Activated CD4-positive, CD25-positive, alpha-beta regulatory T cell (primary cell): ENCODE measurements at regions not wholly inside any gene's neighbourhood (a gene's known extent, or its start where the extent isn't known, plus 50 kb on each side); places are given as distances from the start of the nearest gene placed in this dataset.

ENCODE experiments used
- DNase-seq, 4 experiments: peaks; one replicate each; lab custom pipeline; 2025; lab: John Stamatoyannopoulos, UW

DNA sequence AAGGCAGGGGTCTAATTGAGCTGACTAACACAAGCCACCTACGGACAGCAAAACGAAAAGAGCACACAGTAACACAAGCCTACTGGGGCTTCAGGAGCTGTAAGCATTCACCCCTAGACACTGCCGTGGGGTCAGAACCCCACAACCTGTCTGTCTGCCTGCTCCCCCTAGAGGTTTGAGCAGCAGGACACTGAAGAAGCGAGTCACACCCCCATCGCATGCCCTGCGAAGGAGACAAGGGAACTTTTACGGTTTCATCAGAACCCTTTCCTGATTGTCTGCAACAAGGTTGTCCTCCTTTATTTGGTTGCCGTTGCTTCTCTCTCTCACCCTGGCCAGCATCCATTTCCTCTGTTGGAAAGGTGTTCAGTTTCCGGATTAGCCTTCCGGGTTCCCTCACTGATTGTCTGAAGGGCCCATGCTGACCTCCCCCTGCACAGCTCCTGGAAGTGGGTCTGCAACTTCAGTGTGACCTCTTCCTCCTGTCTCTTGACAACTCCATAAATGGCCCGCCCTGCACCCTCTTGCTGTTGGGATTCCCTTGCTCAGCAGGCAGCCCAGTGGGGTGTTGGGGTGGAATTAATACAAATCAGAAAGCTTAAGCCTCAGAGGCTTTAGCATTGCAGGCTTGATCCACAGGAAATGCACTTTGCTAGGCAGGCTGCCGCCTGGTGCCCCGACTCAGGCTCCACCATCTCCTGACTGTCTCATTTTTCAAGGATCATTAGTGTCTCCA is 258.9 kb upstream of the TLE4 start:
- DNase-seq = no peak

DNA sequence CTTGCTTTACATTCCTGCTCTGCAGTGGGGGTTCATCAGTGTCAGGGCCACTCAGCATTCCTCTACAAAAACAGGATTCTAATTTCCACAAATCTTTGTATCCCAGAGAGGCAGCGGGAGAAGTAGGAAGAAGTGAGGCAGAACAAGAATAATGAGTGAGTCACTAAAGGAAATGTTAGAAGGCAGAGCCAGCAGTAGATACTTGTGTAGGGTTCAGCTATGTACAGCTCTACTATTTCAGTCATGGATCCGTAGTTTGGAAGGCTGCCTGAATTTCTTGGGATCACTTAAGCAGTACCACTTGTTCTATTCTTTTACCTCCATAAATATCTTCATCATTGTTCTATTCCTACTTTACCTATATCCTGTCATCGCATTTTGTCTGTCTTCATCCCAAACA is 246.3 kb upstream of the TLE4 start:
- DNase-seq = no peak

DNA sequence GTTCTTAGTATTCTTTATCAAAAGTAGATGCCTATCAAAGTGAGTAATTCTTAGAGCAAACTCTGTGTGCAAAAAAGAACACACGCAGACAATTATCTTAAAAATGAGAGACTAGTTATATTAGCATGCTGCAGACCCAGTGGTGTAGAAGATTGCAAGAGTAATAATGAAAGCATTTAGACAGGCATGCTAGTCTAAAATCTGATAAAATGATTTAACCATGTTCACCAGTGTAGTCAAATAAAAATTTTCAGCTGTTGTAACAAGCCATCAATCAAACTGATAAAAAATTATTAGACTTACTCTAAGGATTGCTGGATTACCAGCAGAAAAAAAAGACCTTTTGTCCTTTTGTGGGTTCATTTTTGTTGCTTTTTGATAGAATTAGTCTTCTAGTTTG is 241.9 kb upstream of the TLE4 start:
- no peak for DNase-seq

DNA sequence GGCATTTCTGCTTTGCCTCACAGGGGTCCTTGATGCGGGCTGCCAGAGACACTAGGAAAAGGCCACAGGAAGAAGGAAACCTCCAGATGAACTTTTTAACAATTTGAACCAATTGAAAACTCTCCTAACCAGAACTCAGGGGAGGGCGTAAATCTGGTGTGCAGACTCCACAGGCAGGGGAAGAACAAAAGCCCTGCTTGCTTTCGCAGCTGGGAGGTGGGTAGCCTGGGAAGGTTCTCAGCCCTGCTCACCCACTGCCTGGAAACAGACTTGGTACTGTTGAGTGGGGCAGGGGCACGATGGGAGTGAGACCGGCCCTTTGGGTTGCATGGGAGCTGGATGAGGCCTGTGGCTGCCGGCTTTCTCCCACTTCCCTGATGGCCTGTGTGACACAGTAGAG is 237.8 kb upstream of the TLE4 start:
- no peak for DNase-seq

DNA sequence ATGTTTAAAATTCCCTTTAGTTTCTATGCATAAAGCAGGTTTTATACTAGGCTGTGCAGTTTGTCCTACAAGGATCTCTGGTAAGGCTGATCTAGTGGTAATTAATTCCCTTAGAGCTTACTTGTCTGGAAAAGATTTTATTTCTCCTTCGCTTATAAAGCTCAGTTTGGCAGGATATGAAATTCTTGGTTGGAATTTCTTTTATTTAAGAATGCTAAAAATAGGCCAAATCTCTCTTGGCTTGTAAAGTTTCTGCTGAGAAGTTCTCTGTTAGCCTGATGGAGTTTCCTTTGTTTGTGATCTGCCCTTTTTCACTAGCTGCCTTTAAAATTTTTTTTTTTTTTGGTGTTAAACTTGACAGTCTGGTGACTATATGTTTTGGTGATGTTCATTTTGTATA is 237.1 kb upstream of the TLE4 start:
- no peak for DNase-seq

DNA sequence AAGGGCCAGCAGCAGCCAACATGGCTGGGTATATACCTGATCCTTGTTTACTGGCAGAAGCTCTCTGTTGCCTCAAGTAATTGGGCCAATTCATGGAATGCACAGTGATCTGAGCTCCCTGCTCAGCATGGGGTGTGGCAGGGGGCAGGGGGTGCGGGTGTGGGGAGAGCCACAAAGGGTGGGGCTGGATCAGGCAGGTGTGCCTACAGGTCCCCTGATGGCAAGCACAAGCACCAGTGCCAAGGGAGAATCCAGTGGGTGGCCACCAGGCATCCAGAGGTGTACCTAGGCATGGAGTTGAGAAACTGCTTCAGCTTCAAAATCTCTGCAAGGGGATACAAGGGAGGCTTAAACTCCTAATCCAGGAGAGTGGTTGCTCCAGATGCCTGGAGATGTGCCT is 235.8 kb upstream of the TLE4 start:
- DNase-seq = no peak

DNA sequence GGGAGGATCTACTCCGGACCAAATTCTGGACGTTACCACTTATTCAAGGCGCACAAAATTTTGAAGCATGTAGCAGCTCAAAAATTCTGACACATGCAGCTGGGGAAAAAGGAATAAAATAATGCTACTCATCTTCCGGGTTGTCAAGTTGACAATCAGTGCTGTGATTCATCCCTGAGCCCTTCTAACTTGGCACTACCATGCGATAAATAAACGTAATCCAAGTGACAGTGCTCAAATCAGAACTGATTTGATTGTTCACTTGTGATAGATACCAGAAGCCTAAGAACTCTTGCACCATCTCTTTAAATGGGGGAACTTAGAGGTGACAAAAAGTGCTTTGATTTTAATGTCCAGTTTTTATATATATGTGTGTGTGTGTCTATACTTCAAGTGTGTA is 230.2 kb upstream of the TLE4 start:
- no peak for DNase-seq

DNA sequence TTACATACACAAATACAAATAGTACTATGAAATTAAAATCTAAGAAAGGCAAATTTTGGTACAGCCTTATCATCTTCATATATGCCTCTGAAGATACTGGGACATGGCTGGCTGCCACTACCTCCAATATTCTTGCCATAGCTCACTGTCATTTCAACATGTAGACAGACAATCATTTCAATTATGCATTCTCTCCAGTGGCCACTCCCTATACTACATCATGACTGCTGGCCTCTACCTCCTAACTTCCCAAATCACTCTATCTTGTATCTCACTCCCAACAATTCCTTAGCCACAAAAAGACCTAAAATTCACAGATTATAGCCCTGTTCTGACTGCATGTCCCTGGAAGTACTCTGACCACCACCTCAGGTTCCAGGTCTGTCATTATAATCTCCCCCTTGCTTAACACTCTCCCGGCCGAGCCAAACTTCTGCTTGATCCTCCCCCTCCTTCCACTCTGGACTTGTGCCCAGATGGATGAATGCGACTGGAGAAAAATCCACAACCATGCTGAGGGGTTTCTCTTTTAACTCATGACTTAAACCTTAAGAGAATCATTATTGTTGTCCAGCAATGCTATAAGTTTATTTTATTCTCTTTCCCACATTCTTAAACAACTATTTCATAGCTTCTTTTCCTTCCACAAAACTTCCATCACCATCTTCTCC is 225.3 kb upstream of the TLE4 start:
- no peak for DNase-seq

DNA sequence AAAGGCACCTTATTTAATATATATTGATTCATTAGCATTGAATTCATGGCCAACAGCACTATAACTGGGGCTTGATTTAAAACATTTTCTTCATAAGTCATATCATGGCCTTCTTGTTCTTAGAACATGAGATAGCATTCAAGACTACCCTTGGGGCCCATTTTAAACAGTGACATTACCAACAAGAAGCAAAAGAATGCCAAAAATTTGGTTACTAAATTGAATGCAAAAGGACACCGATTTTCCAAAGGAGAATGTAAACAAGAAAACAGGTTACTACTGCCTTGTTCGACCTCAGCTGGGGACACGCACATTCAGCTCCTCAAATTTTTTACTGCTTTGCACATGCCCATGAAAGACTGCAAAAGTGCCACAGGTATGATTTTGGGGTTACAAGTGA is 219.4 kb upstream of the TLE4 start:
- no peak for DNase-seq

DNA sequence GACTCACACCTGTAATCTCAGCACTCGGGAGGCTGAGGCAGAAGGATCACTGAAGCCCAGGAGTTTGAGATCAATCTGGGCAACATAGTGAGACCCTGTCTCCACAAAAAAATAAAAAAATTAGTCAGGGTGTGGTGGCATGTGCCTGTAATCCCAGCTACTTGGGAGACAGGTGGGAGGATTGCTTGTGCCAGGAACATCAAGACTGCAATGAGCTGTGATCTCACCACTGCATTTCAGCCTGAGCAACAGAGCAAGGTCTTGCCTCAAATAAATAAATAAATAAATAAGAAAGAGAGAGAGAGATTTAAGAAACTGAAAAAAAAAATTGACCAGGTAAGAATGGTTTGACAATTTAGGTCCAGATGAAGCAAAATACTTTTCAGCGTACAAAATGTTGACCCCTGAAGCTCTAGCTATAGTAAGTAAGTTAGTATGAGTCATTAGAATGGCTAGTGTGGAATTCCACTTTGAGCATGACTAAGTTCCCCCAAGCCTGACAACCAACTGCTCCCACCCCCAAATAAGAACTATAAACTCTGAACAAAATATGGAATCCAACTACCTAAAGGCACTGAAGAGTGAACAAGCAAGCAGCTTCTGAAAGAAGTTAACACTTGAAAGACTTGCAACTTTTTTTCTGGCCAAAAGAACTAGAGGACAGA is 217.8 kb upstream of the TLE4 start:
- no peak for DNase-seq

DNA sequence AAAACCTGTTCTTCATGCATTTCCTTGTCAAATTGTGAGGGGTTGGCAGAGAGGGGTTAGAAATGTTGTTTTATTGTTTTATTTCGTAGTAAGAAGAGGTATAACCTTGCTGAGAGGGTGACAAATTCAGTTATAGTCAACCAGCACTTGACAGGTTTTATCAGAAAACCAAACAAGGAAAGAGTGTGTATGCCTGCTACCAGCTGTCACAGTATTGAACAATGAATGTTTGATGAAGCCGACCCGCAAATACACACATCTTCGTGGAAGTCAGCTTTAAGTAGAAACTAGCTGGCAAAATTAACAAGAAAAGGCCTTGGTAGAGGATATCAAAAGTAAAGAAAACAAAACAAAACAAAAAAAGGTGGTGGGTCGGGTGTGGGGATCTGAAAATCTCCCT is 214.6 kb upstream of the TLE4 start:
- no peak for DNase-seq

DNA sequence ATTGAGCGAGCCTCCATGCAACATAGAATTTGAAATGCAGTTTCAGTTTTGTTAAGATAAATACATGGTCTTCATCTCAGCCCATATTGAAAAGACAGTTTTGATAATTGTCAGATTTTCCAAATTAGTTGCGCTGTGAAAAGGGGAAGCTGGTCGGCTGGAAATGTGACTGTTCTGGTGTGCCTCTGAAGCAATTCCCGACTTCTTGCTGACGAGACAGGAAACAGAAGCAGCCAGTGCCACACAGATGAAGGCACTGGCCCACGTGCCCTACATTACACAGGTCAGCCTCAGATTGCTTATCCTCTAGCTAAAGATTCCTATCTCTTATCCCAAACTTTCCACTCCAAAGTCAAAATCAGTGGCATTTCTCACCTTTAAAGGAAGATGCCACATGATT is 214.1 kb upstream of the TLE4 start:
- no peak for DNase-seq

DNA sequence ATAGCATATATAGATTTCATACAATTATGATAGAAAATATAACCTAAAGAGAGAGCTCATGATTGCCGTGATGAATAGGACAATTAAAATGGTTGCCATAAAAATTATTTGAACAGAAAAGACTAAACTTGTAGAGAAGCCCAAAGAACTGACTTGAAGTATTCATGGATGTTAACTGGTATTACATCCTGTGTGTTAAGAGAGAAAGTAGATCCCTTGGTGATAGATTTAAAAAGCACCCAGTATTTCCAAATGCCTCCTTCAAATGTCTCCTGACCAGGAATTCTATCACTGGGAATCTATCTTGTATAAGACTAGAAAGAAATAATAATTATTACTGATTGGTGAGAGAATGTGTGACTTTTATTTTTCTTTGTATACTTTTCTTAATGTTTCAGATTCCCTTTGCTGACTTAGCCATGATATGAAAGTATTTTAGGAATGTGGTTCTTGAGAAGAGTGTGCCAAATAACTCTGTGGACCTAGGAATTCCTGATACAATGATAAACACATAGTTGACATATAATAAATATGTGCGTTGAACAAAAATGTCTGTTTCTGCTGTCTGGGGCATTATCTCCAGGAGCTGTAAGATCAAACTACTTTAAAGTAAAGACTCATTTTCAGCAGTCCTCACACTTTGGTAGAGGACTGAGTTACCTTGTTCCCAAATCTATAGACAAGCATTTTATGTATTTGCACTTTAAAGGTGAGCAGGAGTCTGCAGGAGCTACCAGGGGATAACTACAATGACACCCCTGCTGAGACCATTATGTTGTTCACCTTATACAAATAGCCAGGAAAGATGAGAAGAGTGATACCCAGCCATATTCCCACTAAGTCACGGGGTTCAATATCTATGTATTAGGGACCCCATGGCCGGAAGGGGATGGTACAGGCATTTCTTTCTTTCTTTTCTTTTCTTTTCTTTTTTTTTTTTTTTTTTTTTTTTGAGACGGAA is 211.1 kb upstream of the TLE4 start:
- DNase-seq = no peak

DNA sequence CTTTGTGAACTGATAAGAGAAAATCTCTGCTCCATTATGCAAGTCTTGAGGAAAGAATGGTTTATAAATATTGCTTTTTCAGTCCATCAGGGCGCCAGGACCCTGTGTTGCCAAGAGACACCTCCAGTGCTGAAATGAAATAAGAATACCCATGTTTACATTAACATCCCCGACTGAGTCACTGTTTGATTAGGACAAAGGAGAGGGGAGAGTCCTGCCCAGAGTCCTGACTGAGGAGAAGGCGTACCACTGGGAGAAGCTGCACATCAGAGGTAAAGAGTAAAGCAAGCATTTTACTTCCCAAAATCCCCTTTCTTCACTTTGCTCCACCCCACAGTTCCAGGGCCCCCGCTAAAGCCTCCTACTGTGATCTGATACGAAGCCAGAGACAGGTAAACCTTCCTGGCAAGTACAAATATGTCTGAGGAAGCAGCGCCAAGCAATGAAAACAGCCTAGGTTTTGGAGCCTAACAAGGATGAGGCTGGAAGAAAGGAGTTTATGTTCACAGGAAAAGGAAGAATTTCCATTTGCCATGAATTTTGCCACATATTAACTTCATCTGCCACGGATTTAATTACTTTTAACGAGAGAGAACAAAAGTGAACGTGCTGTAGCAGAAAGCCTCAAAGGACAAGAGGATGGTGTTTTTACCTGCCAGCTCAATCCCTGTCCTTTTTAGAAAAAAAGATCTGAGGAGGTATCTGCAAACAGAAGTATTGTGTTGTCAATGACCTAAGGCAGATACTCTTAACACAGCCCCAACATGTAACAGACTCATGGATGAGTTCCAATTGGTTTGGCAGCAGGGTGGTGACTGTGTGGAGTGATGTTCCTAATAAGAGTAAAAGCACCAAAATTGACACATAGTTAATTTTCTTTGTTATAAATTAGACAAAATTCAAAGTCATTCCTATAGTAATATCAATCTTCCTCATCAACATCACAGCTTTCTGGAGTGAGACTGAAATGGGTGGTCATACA is 209.4 kb upstream of the TLE4 start:
- no peak for DNase-seq

DNA sequence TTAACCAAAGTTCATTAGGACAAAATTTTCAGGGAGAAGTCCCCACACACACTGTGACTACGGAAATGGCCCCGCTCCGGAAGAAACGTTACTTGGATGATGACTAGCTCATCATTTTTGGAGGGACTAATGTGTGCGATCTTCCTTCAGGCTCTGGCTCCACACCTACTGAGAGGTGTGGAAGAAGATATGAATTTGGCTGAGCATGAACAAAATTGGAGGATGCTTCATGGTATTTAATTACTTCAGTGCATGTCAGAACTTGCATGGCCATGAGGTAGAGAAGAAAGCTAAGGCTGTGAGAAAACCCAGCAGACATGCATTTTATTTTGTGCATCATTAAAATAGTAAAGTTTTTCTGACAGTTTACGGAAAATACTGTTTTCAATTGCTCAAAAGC is 202.1 kb upstream of the TLE4 start:
- DNase-seq = no peak

DNA sequence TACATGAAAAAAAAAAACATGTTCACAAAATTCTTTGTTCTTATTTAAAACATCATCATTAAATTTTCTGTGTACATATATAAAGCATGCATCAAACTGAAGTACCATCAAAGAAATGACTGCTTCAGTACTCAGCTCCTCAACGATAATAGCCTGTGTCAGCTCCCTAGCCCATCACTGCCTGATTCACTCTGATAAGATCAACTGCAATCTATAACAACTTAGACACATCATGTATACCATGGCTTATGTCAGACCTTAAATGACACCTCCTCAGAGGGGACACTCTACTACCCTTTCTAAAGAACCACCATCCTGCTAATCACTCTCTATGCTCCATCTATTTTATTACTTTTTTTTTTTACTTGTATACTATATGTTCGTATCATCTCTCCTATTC is 200.5 kb upstream of the TLE4 start:
- DNase-seq = no peak

DNA sequence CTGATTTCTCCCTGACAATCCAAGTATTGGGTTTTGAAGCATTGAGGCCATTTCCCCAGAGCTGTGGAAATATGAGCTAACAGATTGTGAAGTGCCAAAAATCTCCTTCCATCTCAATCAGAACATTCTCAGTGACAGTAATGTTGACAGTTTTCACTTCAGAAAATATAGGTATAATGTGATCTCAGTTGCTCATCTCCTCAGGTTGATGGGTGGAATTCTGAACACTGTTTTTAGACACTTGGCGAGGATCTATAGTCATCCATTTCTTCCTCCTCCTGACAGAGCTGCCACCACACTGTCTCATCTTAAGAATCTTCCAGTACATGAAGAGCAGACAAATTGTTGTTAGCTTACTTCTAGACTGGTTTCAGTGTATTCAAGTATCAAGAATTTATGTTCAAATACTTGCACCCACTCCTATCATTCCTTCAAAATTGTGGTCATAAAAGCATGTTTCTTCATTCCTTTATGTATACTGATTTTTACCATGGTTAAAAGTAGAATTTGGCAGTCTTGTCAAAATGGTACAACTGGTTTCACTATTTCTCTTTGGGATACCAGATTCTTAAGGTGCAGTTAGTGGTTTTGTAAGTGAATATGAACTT is 199.7 kb upstream of the TLE4 start:
- no peak for DNase-seq

DNA sequence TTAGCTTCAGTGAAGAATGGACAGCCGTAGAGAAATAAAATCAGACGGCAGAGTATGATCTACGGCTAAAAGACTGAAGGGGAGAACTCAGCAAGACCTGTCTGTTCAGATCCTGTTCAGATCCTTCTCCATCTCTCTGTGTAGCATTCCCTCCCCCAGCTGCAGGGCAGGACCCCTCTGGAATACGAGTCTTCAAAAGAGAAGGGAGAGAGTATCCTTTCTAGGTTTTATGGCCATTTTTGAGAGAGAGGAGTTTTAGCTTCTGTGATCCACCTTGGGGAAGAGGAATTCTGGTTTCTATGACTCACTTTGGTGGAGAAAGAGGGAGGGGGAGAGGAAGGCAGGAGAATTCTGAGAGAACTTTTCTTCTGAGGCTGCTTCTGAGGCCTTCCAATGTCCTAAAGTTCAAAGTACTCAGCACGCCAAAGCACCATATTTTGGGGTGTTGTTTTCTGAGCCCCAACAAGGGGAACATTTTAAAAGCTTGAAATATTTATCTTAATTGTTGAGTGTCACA is 194.4 kb upstream of the TLE4 start:
- no peak for DNase-seq

DNA sequence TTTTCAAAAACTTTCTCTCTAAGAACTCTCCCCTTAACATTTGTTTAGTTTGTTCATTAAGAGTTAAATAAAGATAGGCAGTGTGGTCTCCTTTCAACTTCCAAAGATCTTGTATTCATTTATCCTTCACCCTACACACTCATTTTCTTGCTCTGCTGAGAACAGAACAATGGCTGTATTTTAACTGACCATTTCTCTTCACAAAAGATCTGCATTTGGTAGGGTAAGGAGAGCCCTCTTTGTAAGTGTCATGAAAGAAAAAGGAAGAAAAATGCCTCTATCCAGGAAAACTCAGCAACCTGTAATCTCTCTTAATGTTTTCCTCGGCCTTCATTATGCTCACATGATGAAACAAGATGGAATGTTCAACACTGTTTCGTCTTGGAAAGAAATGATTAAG is 193.7 kb upstream of the TLE4 start:
- DNase-seq = no peak

DNA sequence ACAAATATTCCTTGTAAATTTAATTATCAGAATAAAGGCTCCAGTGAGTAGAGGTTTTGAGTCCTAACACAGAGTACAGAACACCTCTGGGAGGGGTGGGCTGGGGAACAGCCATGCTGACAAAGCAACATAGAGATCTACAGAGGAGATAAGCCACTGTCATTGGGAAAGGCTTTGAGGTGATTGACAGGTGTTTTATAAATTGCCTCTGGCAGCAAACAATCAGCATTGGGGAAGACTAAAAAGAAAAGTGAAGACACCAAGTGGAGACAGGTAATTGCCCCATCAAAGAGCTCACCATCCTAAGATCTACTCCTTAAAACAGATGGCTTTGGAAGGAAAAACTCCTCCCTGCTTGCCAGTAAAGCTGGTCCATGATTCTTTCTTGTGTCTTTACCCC is 189.7 kb upstream of the TLE4 start:
- DNase-seq = no peak
